ENCODE measurements at regions not wholly inside any gene's neighbourhood (a gene's known extent, or its start where the extent isn't known, plus 50 kb on each side); places are given as distances from the start of the nearest gene placed in this dataset.

DNA sequence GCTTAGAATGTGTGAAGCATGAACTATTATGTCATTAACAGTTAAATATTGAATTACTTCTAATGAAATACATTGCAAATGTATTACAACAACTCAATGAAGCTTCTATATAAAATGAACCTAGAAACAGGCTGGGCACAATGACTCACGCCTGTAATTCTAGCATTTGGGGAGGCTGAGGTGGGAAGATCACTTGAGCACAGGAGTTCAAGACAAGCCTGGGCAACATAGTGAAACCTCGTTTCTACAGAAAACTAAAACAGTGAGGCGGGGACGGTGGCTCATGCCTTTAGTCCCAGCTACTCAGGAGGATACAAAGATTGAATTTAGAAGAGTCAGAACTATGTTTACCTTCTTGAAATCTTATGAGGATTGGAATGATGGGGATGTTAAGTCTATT lies 505.1 kb downstream of the SLITRK5 start:
- TF ChIP-seq CEBPB (IDR thresholded peaks at IDR 0.05; ENCODE audit: low read depth, low read length) (no peak), CTCF (conservative IDR thresholded peaks at IDR 0.05; ENCODE audit: low read depth, low read length) (no peak), MAZ (IDR thresholded peaks at IDR 0.05; ENCODE audit: borderline replicate concordance, low read depth, low read length) (no peak), RAD21 (IDR thresholded peaks at IDR 0.05; ENCODE audit: low read length) (no peak), BHLHE40 (IDR thresholded peaks at IDR 0.05; ENCODE audit: low read depth, low read length) (no peak), SMC3 (IDR thresholded peaks at IDR 0.05; ENCODE audit: low read depth, low read length) (no peak), FOS (IDR thresholded peaks at IDR 0.05; ENCODE audit: low read depth, low read length) (no peak), RCOR1 (IDR thresholded peaks at IDR 0.05; ENCODE audit: insufficient replicate concordance, low read length) (no peak), NFE2L2 (IDR thresholded peaks at IDR 0.05; ENCODE audit: low read depth, low read length) (no peak), MAFK (IDR thresholded peaks at IDR 0.05; ENCODE audit: low read depth, low read length) (no peak), MXI1 (IDR thresholded peaks at IDR 0.05; ENCODE audit: borderline replicate concordance, low read depth, low read length) (no peak)
- no peak for ATAC-seq (ENCODE audit: low read depth)

More for the DNA sequence above, 505.1 kb downstream of the SLITRK5 start:
- no peaks in the 10 kb centered on the region for H3K9me3 ChIP-seq (ENCODE audit: control insufficient read depth, insufficient read depth, low read length)
- in situ Hi-C loops (cut with MboI; ENCODE audit: low sequenced_read_pairs): no loop called here
- H3K14ac ChIP-seq (replicated peaks; ENCODE audit: low read depth, low read length): no peak overlapping the region
- no peak overlapping the region for H2BK20ac ChIP-seq (ENCODE audit: low read depth, low read length)
- no peak overlapping the region for H4K5ac ChIP-seq (ENCODE audit: low read depth, low read length)
- H3K23ac ChIP-seq (ENCODE audit: low read depth, low read length): no peak overlapping the region
- H3K79me1 ChIP-seq (ENCODE audit: low read depth in 1 of 2, low read length in 2 of 2): no peaks in the 10 kb centered on the region
- no peaks in the 10 kb centered on the region for H3K36me3 ChIP-seq (ENCODE audit: control insufficient read depth, insufficient read depth, low read length)
- no peak overlapping the region for H2BK15ac ChIP-seq (ENCODE audit: low read depth, low read length)
- H3K9me1 ChIP-seq (ENCODE audit: insufficient read depth, low read length): no peaks in the 10 kb centered on the region
- no peak overlapping the region for H3K18ac ChIP-seq (ENCODE audit: low read depth, low read length)
- no TSS peak for BruUV-seq (replicated peaks)
- H3K56ac ChIP-seq (ENCODE audit: extremely low read depth, insufficient read depth, low read length): no peak overlapping the region
- DNase-seq: no peak
- H3K4me1 ChIP-seq (ENCODE audit: control insufficient read depth, insufficient read depth, low read length): no peaks in the 10 kb centered on the region
- dilution Hi-C loops (cut with HindIII; ENCODE audit: low sequenced_read_pairs, unreplicated experiment): no loop called here
- H2BK120ac ChIP-seq (ENCODE audit: low read depth, low read length): no peak overlapping the region
- CTCF ChIA-PET: no interaction called here
- no peak overlapping the region for H3K4me2 ChIP-seq (ENCODE audit: low read depth, low read length)
- no peak overlapping the region for H2AK9ac ChIP-seq (replicated peaks; ENCODE audit: low read depth, low read length, poor library complexity)
- H2AK5ac ChIP-seq (ENCODE audit: low read depth, low read length): no peak overlapping the region
- no peak overlapping the region for H2BK5ac ChIP-seq (ENCODE audit: low read depth, low read length, poor library complexity, severe bottlenecking)
- H3K27ac ChIP-seq (ENCODE audit: insufficient read depth, low read length): no peak overlapping the region
- H4K91ac ChIP-seq (ENCODE audit: insufficient read depth, low read depth, low read length): no peak overlapping the region
- no CpG with 5 or more reads among the region's 4 CpGs for WGBS, 2 experiments (ENCODE audit: extremely low coverage in 2 of 2, insufficient read length in 1 of 2)
- H3K4me3 ChIP-seq (ENCODE audit: insufficient read depth, low read depth, low read length): no peak overlapping the region
- H3K4ac ChIP-seq (ENCODE audit: low read depth, low read length): no peak overlapping the region
- no peaks in the 10 kb centered on the region for H4K20me1 ChIP-seq (ENCODE audit: insufficient read depth, low read length)
- H3K9ac ChIP-seq (ENCODE audit: low read depth, low read length): no peak overlapping the region
- no peak overlapping the region for H4K8ac ChIP-seq (ENCODE audit: low read depth in 2 of 2, low read length in 2 of 2)
- H2AFZ ChIP-seq (replicated peaks; ENCODE audit: low read length, poor library complexity): no peak overlapping the region
- POLR2A ChIA-PET (ENCODE audit: unreplicated experiment): no interaction called here
- no peaks in the 10 kb centered on the region for H3K27me3 ChIP-seq (ENCODE audit: control insufficient read depth, insufficient read depth, low read length)
- intact Hi-C loops (cut with micrococcal nuclease): no loop called here

Measured in IMR-90 (cell line).